NCI-H146 (cell line): ENCODE measurements at regions not wholly inside any gene's neighbourhood (a gene's known extent, or its start where the extent isn't known, plus 50 kb on each side); places are given as distances from the start of the nearest gene placed in this dataset.

Experiments used
- DNase-seq: peaks from one replicate; lab custom pipeline; 2025; lab: John Stamatoyannopoulos, UW

GRCh38 chr7:12783421-12784095, 96.1 kb downstream of the ARL4A start:
- DNase-seq = no peak

DNA sequence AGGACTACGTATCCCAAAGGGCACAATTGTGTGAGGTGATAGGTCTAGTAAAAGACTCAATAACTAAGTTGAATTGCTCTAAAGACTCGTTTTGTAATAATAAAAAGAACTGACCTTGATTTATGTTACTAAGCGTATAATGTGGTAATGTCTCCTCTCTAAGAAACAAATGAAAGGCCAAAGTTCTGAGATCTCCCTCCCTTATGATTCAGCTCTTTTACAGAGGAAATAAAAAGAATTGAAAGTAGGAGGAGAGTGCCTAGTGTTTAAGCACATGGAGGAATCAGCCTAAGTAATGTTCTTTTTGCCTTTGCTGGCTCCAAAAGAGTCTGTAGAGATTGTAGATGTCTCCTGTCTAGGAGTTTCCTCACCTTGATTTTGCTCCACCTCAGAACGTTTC, 98.0 kb downstream of the ARL4A start:
- DNase-seq = no peak

GRCh38 chr7:12786494-12786893, 99.1 kb downstream of the ARL4A start:
- DNase-seq = no peak

DNA sequence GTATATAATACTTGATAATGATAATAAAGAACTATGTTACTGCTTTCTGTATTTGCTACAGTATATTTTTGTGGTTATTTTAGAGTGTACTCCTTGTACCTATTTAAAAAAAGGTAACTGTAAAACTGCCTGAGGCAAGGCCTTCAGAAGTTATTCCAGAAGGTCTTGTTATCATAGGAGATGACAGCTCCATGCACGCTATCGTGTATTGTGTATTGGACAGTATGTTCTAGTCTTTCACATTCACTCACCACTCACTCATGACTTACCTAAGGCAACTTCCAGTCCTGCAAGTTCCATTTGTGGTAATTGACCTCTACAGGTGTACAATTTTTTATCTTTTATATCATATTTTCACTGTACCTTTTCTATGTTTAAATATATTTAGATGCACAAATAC, 100.7 kb downstream of the ARL4A start:
- no peak for DNase-seq

GRCh38 chr7:12788591-12788990, 101.2 kb downstream of the ARL4A start:
- DNase-seq = no peak

- DNase-seq = no peak
These were observed 107.4 kb downstream of the ARL4A start for GRCh38 chr7:12794722-12795302.

DNA sequence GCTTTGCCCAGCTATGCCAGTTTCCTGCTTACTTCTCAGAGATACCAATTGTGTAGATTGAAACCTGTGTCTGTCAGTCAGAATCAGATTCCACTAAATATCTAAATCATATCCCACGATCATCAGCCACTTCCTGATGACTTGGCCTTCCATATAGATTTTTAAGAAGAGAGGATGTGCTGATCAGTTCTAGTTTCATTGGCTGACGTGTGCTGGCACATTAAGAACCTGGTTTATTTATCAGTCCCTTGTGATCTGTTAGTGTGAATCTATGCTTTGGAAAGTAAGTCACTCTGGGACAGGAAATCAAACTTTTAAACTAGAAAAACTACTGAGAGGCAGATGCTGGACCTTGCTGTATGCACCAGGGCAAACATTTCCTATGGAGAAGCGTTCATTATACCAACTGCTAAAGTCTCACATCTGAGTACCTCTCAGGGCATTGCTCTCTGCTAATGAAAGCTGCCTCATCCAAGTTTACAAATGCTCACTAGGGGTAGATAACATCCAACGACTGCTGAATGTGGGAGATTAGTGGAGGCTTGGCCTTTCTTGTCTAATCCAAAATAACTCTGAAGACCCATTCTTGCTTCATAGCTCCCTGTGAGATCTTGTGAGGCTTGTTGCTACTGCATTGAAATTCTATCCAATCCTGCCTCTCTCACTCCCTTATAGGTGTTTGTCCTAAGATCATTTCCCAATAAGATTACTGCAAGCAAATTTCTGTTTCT, 109.1 kb downstream of the ARL4A start:
- DNase-seq = no peak

- DNase-seq = no peak
These were observed 113.1 kb downstream of the ARL4A start for GRCh38 chr7:12800486-12800885.

- no peak for DNase-seq
These were observed 113.7 kb downstream of the ARL4A start for GRCh38 chr7:12801107-12801506.

GRCh38 chr7:12802070-12802469, 114.6 kb downstream of the ARL4A start:
- DNase-seq = no peak

GRCh38 chr7:12803542-12803941, 116.1 kb downstream of the ARL4A start:
- no peak for DNase-seq

- DNase-seq = no peak
These were observed 118.1 kb downstream of the ARL4A start for GRCh38 chr7:12805518-12805928.

GRCh38 chr7:12805957-12806356, 118.5 kb downstream of the ARL4A start:
- no peak for DNase-seq

DNA sequence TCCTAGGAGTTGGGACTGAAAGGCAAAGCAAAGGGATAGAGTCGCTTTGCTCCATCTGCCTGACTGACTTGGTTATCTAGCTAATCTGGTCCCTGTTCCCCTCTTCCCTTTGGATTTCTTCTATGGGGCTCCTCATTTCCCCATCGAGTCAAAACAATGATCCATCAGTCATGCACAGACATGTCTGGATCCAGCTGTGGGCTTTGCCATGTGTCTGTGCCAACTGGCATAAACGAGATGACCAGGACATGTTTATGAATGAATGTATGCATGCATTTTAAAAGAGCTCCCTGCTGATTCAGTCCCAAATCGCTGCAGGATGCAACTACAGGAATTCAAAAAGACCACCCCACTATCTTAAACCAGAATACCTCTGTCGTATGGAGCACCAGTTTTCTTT, 122.0 kb downstream of the ARL4A start:
- no peak for DNase-seq

- DNase-seq = no peak
These were observed 124.7 kb downstream of the ARL4A start for GRCh38 chr7:12812111-12812510.

DNA sequence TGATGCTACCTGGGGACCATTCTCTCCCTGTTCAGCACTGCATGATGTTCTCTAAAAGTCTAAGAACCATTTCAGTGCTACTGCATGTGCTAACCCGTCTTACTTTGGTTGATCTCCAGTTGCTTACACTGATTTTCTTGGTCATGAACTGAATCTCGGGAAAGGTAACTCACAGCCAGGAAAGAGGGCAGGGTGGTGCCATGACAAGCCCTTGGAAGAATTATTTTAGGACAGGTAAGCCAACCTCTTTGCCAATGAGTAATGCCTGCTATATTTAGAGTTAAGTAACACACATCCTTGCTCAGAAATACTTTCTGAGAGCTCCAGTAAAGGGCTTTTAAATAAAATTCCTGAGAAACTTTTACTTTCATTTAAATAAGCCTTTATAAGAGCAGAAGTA, 126.7 kb downstream of the ARL4A start:
- DNase-seq = no peak

- DNase-seq = no peak
These were observed 127.4 kb downstream of the ARL4A start for GRCh38 chr7:12814828-12815227.

DNA sequence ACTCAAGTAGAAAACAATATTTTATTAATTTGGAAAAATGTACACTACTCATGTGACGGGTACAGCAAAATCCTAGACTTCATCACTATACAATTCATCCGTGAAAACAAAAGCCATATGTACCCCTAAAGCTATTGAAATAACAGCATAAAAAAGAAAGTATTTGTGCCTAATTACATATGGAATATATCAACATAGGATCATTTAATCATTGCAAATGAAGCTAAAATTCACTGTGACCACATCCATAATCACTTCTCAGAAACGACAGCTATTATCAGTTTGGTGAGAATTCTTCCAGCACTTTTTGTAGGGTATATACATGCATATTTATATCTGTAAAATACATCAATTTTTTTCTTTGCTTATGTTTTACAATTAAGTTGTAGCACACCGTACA, 128.0 kb downstream of the ARL4A start:
- DNase-seq = no peak

- no peak for DNase-seq
These were observed 128.4 kb downstream of the ARL4A start for GRCh38 chr7:12815871-12816270.

GRCh38 chr7:12820777-12821176, 133.3 kb downstream of the ARL4A start:
- no peak for DNase-seq

DNA sequence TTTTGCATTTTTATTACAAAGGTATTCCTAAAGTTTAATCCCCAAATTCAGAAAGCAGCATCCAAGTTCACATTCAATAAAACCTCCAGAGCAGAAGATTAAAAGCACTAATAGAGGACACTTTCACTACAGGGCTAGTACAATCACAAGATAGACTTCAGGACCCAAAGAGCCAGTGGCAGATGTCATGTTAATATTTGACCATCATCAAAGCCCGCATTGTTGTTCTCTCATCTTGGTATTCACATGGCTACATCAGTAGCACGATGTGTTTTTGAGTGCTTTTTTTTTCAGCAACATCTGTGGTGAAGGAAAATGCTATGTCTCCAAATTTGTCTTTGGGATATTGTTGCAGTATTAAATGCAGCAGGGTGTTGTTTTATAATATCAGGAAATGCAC, 134.3 kb downstream of the ARL4A start:
- no peak for DNase-seq

DNA sequence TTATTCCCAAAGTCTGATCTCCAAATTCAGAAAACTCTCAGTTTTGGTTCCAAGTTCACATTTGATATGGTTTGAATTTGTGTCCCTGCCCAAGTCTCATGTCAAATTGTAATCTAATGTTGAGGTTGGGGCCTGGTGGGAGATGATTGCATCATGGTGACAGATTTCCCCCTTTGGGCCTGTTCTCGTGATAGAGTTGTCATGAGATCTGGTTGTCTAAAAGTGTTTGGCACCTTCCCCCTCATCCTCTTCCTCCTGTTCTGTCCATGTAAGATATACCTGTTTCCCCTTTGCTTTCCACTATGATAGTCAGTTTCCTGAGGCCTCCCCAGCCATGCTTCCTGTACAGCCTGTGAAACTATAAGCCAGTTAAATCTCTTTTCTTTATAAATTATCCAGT, 138.6 kb downstream of the ARL4A start:
- DNase-seq = no peak

GRCh38 chr7:12827219-12827821, 139.9 kb downstream of the ARL4A start:
- no peak for DNase-seq
